Esophagus squamous epithelium (tissue), 4 donors: ENCODE measurements at regions not wholly inside any gene's neighbourhood (a gene's known extent, or its start where the extent isn't known, plus 50 kb on each side); places are given as distances from the start of the nearest gene placed in this dataset.

Source experiments
- CTCF ChIP-seq, 6 experiments: fragments of 450-650 bp in 4 of 6; fragments of 200-600 bp in 2 of 6; sonication (generic) in 2 of 6; IDR thresholded peaks; one replicate each; pipeline ENCODE4 v1.5.1; 2016 to 2019; ENCODE audit warnings: antibody characterized with exemption in 6 of 6, mild to moderate bottlenecking in 4 of 6, moderate library complexity in 4 of 6
- POLR2A ChIP-seq, 4 donors: fragments of 450-650 bp; IDR thresholded peaks; one replicate each; pipeline ENCODE4 v1.6.1; 2017; ENCODE audit warnings: antibody characterized with exemption in 4 of 4, mild to moderate bottlenecking in 4 of 4, moderate library complexity in 3 of 4

- TF ChIP-seq POLR2A (IDR thresholded peaks at IDR 0.05) (no peak), CTCF (IDR thresholded peaks at IDR 0.05) (no peak)
These were observed 323.4 kb upstream of the PLSCR5 start for GRCh38 chr3:146928421-146929059.
